HG02588 (cell line): ENCODE measurements at regions not wholly inside any gene's neighbourhood (a gene's known extent, or its start where the extent isn't known, plus 50 kb on each side); places are given as distances from the start of the nearest gene placed in this dataset.

ENCODE experiments used
- ATAC-seq: cut with Tn5 transposase; IDR thresholded peaks from one replicate; pipeline ENCODE4 v1.9.1; 2021; ENCODE audit warnings: mild to moderate bottlenecking, moderate library complexity; ENCODE audit not compliant: unreplicated experiment

DNA sequence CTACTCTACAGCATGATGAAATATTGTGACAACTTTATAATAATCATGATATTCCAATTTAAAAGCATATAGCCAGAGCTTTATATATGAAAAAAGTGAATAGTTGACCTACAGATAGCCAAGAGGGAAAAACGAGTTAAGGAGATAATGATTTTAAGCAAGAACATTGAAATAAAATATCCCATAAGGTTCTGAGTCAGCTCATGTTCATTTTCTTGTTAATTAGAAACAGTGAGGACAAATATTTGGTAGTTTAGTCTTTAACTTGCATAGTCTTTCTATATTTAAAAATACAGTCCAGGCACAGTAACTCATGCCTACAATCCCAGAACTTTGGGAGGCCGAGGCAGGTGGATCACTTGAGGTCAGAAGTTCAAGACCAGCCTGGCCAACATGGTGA, 55.8 kb upstream of the CDH6 start:
- ATAC-seq: no peak

DNA sequence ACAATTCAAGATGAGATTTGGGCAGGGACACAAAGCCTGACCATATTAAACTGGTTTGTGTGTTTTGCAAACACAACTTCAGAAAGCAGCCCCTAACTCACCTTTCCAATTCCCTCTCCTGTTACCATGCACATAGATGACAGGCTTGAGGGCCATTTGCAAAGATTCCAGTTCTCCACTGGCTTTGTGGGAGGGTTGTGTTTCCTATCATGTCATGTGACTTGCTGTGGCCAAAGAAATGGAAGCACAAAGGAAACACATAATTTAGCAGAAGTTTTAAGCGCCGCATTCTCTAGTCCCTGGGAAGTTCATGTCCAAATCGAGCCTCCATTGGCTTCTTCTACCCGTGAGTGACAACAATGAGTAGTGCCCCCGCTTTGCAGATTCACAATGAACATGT, 57.9 kb upstream of the CDH6 start:
- no peak for ATAC-seq

GRCh38 chr5:31133488-31133887, 60.0 kb upstream of the CDH6 start:
- ATAC-seq: no peak

- no peak for ATAC-seq
These were observed 62.0 kb upstream of the CDH6 start for GRCh38 chr5:31131381-31131891.

DNA sequence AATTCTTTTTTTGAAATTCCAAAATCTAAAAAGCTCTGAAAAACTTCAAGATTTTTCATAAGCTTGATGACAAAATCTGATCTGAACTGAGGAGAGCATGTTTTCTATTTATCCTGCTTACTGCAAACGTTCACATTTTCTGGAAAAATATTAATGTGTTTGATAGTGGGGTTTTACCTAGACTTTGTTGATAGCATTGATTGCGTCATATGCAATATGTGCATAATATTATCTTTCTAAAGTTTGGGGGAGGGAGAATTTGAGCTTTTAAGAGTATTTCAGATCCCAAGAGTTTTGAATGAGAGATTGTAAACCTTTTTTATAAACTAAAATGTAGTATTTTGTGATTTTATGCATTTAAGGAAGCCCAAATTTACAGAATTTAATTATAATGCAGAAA, 62.8 kb upstream of the CDH6 start:
- ATAC-seq: no peak

DNA sequence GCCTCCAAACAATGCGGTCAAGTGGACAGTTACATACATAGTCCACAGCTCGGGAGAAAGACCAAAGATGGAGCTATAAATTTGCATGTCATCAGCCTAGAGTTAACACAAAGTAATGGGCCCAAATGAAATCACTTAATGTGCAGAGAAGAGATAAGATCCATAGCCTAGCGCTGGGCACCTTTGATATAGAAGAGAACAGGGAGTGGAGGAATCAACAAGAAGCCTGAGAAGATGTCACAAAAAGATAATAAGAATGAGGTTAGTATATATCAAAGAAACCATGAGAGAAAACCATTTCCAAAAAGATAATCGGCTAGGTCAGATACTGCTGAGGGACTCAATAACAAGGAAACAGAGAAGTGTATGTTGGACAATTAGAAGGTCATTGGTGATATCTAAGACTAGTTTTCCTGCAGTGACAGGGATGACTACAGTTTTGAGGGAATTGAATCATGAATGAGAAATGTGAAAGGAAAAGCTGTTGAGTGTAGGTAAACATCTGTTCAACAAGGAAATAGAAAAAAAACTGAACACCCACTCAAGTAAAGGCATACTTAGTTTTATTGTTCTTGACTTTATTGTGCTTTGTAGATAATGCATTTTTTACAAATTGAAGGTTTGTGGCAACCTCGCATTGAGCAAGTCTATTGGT, 68.7 kb upstream of the CDH6 start:
- no peak for ATAC-seq

DNA sequence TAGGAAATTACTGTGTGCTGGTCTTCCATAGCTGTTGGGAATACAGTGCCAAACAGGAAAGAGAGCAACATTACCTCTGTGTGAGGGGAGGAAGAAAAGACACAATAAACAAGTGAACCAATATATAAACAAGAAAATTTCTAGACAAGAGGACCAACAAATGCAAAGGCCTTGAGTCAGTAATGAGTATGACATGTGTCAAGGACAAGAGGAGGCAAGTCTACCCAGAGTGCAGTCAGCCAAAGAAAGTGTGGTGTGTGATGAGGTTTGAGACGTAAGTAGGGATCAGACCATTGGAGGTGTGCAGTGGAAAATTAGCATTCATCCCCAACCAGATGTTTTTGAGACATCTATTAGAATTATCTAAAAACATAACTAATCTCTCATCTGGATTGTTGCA, 69.5 kb upstream of the CDH6 start:
- ATAC-seq: no peak

DNA sequence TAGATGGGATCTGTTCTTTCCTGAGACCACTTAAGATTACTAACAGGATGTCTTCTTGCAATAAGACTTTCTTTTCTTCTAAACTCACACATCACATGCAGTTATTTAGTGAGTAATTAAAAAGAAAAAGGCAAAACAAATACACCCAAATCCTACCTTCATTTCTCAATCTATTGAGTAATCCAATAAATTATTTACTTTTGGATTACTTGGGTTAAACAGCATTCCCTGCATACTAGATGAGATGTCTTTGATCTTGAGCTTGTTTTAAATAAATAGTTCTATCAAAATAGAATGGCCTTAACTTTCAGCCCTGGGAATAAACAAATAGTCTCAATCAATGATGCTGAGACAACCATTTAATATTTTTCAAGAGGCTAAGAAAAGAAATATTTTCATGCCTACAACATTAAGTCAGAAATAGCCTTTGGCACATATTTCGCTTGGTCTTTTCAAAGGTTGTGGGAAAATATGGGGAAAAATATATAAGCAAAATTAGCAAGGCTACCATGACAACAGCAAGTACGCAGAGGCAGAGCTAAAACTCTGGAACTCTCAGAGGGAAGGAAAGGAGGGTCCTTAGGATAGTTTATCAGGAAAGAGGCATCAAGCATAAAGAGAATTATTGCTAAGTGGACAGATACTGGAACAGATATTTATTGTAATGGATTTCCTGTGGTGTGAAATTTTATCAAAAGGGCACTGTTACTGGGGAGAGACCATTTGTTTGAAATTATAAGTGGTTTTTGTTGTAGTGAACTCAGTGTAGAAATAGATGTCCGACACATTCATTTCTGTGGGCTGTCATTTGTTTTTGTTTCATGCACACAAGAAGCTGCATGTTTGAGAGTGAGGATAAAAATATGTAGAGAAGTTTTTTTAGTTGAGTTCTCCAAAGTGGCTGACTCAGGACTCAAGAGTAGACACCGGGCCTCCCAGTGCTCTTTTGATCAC, 70.2 kb upstream of the CDH6 start:
- ATAC-seq: no peak

- ATAC-seq: no peak
These were observed 72.3 kb upstream of the CDH6 start for GRCh38 chr5:31121224-31121623.

DNA sequence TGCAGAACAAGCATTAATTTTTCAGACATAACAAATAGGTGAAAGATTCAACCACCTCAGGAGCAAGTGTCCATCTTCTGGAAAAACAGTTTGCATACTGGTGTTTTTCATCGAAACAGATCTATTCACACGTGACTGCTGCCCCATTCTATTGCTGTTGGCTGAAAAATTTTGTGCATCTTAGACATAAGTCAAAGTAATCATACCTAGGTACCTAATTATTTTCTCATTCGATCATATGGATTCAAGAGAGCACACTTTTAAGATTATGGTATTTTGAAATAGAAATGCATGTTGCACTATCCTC, 72.9 kb upstream of the CDH6 start:
- ATAC-seq: no peak

- no peak for ATAC-seq
These were observed 73.4 kb upstream of the CDH6 start for GRCh38 chr5:31119938-31120641.

DNA sequence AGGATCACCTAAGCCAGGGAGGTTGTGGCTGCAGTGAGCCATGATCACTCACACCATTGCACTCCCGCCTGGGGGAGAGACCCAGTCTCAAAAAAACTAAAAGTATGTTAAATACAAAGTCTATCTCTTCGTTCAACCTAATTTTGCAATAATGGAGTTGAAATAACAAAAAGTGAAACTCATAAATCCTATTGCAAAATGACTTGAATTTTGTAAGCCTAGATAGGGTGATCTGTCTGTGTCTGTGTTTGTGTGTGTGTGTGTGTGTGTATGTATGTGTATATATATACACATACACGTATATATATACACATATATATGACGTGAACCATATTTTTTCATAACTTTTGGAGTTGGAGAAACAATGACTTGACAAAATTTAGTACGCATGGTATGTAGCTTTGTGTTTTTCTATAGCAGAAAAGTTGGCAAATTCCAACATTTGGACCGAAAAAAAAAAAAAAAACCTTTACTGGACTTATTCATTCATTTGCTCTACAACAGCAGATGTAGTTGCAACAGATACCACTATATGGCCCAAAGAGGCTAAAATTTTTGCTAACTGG, 76.9 kb upstream of the CDH6 start:
- ATAC-seq: no peak

GRCh38 chr5:31114817-31115216, 78.7 kb upstream of the CDH6 start:
- no peak for ATAC-seq

DNA sequence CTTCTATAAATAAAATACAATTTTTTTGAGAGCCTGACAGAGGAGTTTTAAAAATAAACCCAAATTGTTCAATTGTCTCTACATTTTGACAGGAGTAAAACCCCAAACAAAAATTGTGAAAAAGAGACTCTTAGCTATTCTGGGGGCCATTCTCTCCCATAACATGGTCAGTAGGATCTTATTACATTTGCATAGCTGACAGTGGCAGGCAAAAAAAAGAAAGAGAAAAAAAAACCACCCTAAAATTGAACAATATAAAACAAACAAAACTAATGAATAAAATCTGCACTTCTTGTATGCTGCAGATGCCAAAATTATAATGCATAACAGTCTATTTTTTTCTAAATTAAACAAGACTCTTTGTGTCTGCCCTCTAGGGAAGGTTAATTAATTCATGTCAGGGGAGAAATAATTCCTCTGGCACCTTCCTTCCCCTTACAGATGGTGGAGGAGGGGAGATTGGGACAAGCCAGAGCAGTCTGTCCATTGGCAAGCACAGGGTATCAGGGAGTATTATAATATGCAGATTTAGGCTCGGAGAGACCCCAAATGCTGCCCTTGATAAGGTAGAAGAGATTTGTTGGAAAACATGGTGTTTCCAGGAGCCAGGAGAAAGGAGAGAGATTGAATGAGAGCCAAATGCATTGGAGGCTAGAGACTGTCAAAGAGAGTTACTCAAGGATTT, 79.7 kb upstream of the CDH6 start:
- no peak for ATAC-seq

- ATAC-seq: no peak
These were observed 80.4 kb upstream of the CDH6 start for GRCh38 chr5:31113101-31113500.

DNA sequence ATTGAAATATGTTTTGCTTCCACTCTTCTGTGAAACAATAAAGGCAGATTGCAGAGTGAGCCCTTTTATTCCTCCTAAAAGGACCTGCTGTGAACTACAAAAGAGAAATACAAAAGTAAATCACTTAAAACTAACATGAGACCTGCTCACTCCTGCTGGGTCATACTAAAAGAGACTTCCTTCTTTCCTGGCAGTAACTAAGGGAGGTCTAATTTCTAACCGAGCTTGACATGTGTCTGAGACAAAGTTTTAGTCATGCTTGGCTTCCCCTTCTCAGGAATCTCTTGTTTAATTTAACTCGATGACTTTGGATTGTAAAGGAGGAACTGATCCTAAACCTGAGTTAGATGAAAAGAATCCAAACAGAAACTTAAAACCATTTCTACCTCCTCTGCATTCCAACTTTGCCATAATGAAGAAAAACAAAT, 86.4 kb upstream of the CDH6 start:
- ATAC-seq: no peak

GRCh38 chr5:31106691-31107090, 86.8 kb upstream of the CDH6 start:
- ATAC-seq: no peak

DNA sequence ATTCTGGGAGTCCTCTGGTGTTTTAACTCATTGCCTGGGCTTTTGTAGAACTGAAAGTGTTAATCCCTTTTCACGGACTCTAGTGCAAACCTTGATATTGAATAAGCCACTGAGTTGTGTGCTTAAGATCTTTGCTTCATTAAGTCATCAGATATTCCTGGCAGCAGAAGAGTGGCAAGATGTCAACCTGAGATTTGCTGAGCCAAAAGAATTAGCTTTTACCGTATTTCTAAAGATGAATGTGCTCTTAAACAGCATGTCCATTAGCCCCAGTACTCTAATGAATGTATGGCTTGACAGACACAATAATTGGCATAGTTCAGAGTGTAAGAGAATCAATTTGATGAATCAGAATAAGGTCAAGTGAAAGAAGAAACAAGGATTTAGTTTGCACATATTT, 87.2 kb upstream of the CDH6 start:
- no peak for ATAC-seq

- no peak for ATAC-seq
These were observed 88.7 kb upstream of the CDH6 start for GRCh38 chr5:31104775-31105174.

- no peak for ATAC-seq
These were observed 92.6 kb upstream of the CDH6 start for GRCh38 chr5:31100781-31101310.
